ENCODE measurements at regions not wholly inside any gene's neighbourhood (a gene's known extent, or its start where the extent isn't known, plus 50 kb on each side); places are given as distances from the start of the nearest gene placed in this dataset.

- Histone ChIP-seq H3K4me1 (ENCODE audit: control insufficient read depth in 1 of 2, insufficient read depth in 2 of 2, low read length in 2 of 2) (peaks cover 10 to 21% of the 10 kb centered on the region in 2 donors), H3K36me3 (ENCODE audit: control insufficient read depth in 1 of 2, insufficient read depth in 2 of 2, low read length in 2 of 2) (no peaks in the 10 kb centered on the region), H3K9me3 (ENCODE audit: control insufficient read depth in 1 of 2, low read length in 2 of 2) (no peaks in the 10 kb centered on the region), H3K4me3 (ENCODE audit: low read depth in 1 of 2, low read length in 2 of 2) (no peak overlapping the region), H3K27me3 (ENCODE audit: low read depth, low read length) (no peaks in the 10 kb centered on the region), H3K27ac (ENCODE audit: low read length) (no peak overlapping the region)
Measured at GRCh38 chr2:238971318-238972145, 123.6 kb downstream of the TWIST2 start.

DNA sequence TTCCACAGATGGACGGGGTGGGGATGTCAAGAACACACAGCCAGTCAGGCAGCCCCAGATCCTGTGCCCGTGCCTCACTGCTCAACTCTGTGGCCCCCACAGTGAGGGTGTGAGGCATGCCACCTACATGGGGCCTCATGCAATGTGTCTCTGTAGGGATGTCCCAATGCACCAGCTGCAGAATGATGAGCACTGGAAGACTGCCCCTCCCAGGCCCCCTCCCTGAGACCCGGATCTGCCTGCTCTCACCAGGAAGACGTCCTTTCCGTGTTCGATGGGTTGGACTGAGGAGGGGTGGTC, 124.2 kb downstream of the TWIST2 start:
- Histone ChIP-seq H3K4me3 (ENCODE audit: low read depth in 1 of 2, low read length in 2 of 2) (no peak overlapping the region), H3K27ac (ENCODE audit: low read length) (no peak overlapping the region), H3K36me3 (ENCODE audit: control insufficient read depth in 1 of 2, insufficient read depth in 2 of 2, low read length in 2 of 2) (no peaks in the 10 kb centered on the region), H3K9me3 (ENCODE audit: control insufficient read depth in 1 of 2, low read length in 2 of 2) (no peaks in the 10 kb centered on the region), H3K27me3 (ENCODE audit: low read depth, low read length) (no peaks in the 10 kb centered on the region), H3K4me1 (ENCODE audit: control insufficient read depth in 1 of 2, insufficient read depth in 2 of 2, low read length in 2 of 2) (peaks cover 10 to 21% of the 10 kb centered on the region in 2 donors)

- H3K27ac ChIP-seq (ENCODE audit: low read length), result no peak overlapping the region
Measured at GRCh38 chr2:238973038-238973739, 125.3 kb downstream of the TWIST2 start.

DNA sequence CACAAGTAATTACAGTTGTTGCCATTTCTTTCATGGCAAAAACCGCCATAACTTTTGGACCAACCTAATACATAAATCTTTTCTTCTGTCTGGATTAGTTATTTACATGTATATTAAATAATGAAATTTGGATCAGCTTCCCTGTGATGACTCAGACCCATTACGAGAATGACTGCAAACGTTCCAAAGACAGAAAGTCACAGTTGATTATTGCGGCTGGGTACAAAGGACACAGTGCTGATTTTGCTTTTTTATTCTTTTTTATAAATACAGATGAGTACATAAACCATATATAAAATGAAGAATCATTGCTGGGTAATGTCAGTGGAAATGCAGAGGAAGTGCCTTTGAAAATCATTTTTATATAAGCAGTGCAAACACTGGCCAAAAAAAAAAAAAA, 126.2 kb downstream of the TWIST2 start:
- H3K27me3 ChIP-seq (ENCODE audit: low read depth, low read length), result no peaks in the 10 kb centered on the region
- no peak overlapping the region for H3K27ac ChIP-seq (ENCODE audit: low read length)
- peaks cover 10 to 21% of the 10 kb centered on the region in 2 donors for H3K4me1 ChIP-seq (ENCODE audit: control insufficient read depth in 1 of 2, insufficient read depth in 2 of 2, low read length in 2 of 2)
- no peaks in the 10 kb centered on the region for H3K36me3 ChIP-seq (ENCODE audit: control insufficient read depth in 1 of 2, insufficient read depth in 2 of 2, low read length in 2 of 2)
- no peaks in the 10 kb centered on the region for H3K9me3 ChIP-seq (ENCODE audit: control insufficient read depth in 1 of 2, low read length in 2 of 2)
- H3K4me3 ChIP-seq (ENCODE audit: low read depth in 1 of 2, low read length in 2 of 2), result no peak overlapping the region

More at GRCh38 chr2:238973038-238973739, 125.3 kb downstream of the TWIST2 start:
- H3K27me3 ChIP-seq (ENCODE audit: low read depth, low read length), result no peaks in the 10 kb centered on the region
- H3K9me3 ChIP-seq (ENCODE audit: control insufficient read depth in 1 of 2, low read length in 2 of 2), result no peaks in the 10 kb centered on the region
- H3K4me3 ChIP-seq (ENCODE audit: low read depth in 1 of 2, low read length in 2 of 2), result no peak overlapping the region
- H3K4me1 ChIP-seq (ENCODE audit: control insufficient read depth in 1 of 2, insufficient read depth in 2 of 2, low read length in 2 of 2), result peaks cover 10 to 21% of the 10 kb centered on the region in 2 donors
- no peaks in the 10 kb centered on the region for H3K36me3 ChIP-seq (ENCODE audit: control insufficient read depth in 1 of 2, insufficient read depth in 2 of 2, low read length in 2 of 2)

DNA sequence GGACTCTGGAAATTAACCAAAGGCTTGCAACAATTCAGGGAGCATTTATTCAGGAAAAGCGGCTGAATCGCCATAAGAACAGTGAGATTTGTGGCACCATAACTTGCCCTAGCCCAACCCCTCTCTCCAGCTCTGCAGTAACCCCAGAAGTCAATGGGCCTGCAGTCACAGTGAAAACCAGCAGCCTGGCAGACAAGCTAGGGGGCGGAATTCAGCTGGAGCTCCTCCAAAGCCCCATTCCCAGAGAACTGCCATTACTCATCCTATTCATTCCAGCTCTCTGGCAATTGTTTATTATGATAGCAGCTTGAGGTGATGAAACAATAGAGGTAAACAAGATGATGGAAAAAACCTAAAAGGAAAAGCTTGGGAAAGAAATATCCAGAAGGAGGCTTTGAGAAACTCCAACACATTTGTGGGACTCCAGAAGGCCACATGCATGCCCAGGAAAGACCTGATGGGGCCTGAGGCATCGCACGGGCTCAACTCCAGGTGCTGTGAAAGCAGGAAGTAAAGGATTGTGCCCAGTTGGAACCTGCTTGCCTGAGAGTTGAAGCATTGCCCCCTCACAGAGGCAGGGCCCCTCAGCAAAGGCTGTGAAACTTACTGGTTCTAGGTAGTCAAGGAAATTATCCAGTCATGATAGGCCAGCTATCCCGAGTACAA, 126.7 kb downstream of the TWIST2 start:
- Histone ChIP-seq H3K9me3 (ENCODE audit: control insufficient read depth in 1 of 2, low read length in 2 of 2) (no peaks in the 10 kb centered on the region), H3K4me1 (ENCODE audit: control insufficient read depth in 1 of 2, insufficient read depth in 2 of 2, low read length in 2 of 2) (peaks cover 10 to 21% of the 10 kb centered on the region in 2 donors), H3K4me3 (ENCODE audit: low read depth in 1 of 2, low read length in 2 of 2) (no peak overlapping the region), H3K27ac (ENCODE audit: low read length) (peak overlapping the region; percentile 8), H3K36me3 (ENCODE audit: control insufficient read depth in 1 of 2, insufficient read depth in 2 of 2, low read length in 2 of 2) (no peaks in the 10 kb centered on the region), H3K27me3 (ENCODE audit: low read depth, low read length) (no peaks in the 10 kb centered on the region)

GRCh38 chr2:238975408-238975807, 127.5 kb downstream of the TWIST2 start:
- Histone ChIP-seq H3K36me3 (ENCODE audit: control insufficient read depth in 1 of 2, insufficient read depth in 2 of 2, low read length in 2 of 2) (no peaks in the 10 kb centered on the region), H3K27me3 (ENCODE audit: low read depth, low read length) (no peaks in the 10 kb centered on the region), H3K27ac (ENCODE audit: low read length) (no peak overlapping the region), H3K4me1 (ENCODE audit: control insufficient read depth in 1 of 2, insufficient read depth in 2 of 2, low read length in 2 of 2) (peaks cover 10 to 21% of the 10 kb centered on the region in 2 donors), H3K4me3 (ENCODE audit: low read depth in 1 of 2, low read length in 2 of 2) (no peak overlapping the region), H3K9me3 (ENCODE audit: control insufficient read depth in 1 of 2, low read length in 2 of 2) (no peaks in the 10 kb centered on the region)

- Histone ChIP-seq H3K4me3 (ENCODE audit: low read depth in 1 of 2, low read length in 2 of 2) (no peak overlapping the region), H3K9me3 (ENCODE audit: control insufficient read depth in 1 of 2, low read length in 2 of 2) (no peaks in the 10 kb centered on the region), H3K27ac (ENCODE audit: low read length) (no peak overlapping the region), H3K36me3 (ENCODE audit: control insufficient read depth in 1 of 2, insufficient read depth in 2 of 2, low read length in 2 of 2) (no peaks in the 10 kb centered on the region), H3K4me1 (ENCODE audit: control insufficient read depth in 1 of 2, insufficient read depth in 2 of 2, low read length in 2 of 2) (peaks cover 10 to 16% of the 10 kb centered on the region in 2 donors), H3K27me3 (ENCODE audit: low read depth, low read length) (no peaks in the 10 kb centered on the region)
Measured at GRCh38 chr2:238978497-238978896, 130.6 kb downstream of the TWIST2 start.

DNA sequence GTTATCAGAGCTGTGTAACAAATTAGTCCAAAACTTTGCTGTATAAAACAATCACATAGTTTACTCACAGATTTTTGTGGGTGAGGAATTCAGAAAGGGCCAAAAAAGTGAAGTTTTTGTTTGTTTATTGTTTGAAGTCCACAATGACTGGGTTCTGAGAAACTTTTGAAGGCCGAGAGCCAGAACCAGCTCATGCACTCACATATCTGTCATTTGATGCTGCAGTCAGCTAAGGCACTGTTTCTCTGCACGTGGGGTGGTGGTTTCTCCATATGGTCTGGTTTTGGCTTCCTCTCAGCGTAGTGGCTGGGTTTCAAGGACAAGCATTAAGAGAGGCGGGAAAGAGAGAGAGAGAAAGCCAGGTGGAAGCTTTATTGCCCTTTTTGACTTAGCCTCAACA, 131.8 kb downstream of the TWIST2 start:
- no peak overlapping the region for H3K4me3 ChIP-seq (ENCODE audit: low read depth in 1 of 2, low read length in 2 of 2)
- H3K27ac ChIP-seq (ENCODE audit: low read length), result no peak overlapping the region
- H3K9me3 ChIP-seq (ENCODE audit: control insufficient read depth in 1 of 2, low read length in 2 of 2), result no peaks in the 10 kb centered on the region
- no peaks in the 10 kb centered on the region for H3K27me3 ChIP-seq (ENCODE audit: low read depth, low read length)
- H3K4me1 ChIP-seq (ENCODE audit: control insufficient read depth in 1 of 2, insufficient read depth in 2 of 2, low read length in 2 of 2), result peaks cover 5 to 6% of the 10 kb centered on the region in 2 donors
- H3K36me3 ChIP-seq (ENCODE audit: control insufficient read depth in 1 of 2, insufficient read depth in 2 of 2, low read length in 2 of 2), result no peaks in the 10 kb centered on the region

DNA sequence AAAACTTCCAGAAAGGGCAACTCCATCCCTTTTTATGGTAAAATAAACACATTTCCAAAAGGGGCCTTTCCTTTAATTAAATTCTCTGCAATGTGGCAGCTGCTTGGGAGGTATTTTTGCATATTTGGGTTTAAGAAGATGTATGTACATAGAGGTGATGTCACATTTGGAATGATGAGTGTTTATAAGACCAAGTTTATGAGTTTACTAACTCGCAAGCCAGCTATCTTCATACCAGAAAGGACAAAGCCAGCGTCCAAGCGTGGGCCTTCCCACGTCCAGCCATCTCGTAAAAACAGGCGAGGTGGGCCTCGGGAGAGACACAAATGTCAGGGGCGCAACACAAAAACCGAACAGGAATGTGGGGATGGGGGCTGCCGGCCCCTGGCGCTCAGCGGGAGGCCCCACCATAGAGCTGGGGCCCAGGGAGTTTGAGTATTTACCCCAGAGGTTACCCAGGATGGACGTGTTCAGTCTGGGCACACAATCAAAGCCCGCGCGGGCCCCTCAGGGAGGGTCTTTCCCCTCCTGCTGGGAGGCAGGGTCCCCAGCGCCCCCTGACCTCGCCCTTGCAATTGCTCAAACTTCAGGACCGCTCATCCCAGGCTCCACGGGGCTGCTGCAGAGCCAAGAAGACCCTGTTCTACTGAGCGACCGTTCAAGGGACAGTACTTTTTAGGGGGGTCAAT, 137.3 kb downstream of the TWIST2 start:
- H3K36me3 ChIP-seq (ENCODE audit: control insufficient read depth in 1 of 2, insufficient read depth in 2 of 2, low read length in 2 of 2), result no peaks in the 10 kb centered on the region
- no peak overlapping the region for H3K27ac ChIP-seq (ENCODE audit: low read length)
- H3K27me3 ChIP-seq (ENCODE audit: low read depth, low read length), result no peaks in the 10 kb centered on the region

GRCh38 chr2:238985931-238986446, 138.1 kb downstream of the TWIST2 start:
- H3K9me3 ChIP-seq (ENCODE audit: control insufficient read depth in 1 of 2, low read length in 2 of 2), result no peaks in the 10 kb centered on the region
- H3K4me1 ChIP-seq (ENCODE audit: control insufficient read depth in 1 of 2, insufficient read depth in 2 of 2, low read length in 2 of 2), result no peaks in the 10 kb centered on the region
- no peak overlapping the region for H3K4me3 ChIP-seq (ENCODE audit: low read depth in 1 of 2, low read length in 2 of 2)
- H3K36me3 ChIP-seq (ENCODE audit: control insufficient read depth in 1 of 2, insufficient read depth in 2 of 2, low read length in 2 of 2), result no peaks in the 10 kb centered on the region
- no peaks in the 10 kb centered on the region for H3K27me3 ChIP-seq (ENCODE audit: low read depth, low read length)
- no peak overlapping the region for H3K27ac ChIP-seq (ENCODE audit: low read length)

More for the DNA sequence above, 137.3 kb downstream of the TWIST2 start:
- Histone ChIP-seq H3K9me3 (ENCODE audit: control insufficient read depth in 1 of 2, low read length in 2 of 2) (no peaks in the 10 kb centered on the region), H3K4me3 (ENCODE audit: low read depth in 1 of 2, low read length in 2 of 2) (no peak overlapping the region), H3K4me1 (ENCODE audit: control insufficient read depth in 1 of 2, insufficient read depth in 2 of 2, low read length in 2 of 2) (no peaks in the 10 kb centered on the region)
